Heart right ventricle (tissue), 16 donors: ENCODE measurements at regions not wholly inside any gene's neighbourhood (a gene's known extent, or its start where the extent isn't known, plus 50 kb on each side); places are given as distances from the start of the nearest gene placed in this dataset.

ENCODE experiments used
- ATAC-seq, 8 donors: fragments of 200-7000 bp; cut with Tn5 transposase; one replicate each; pipeline ENCODE4 v1.9.1; 2020; ENCODE audit warnings: mild to moderate bottlenecking in 8 of 8, moderate library complexity in 8 of 8, moderate number of reproducible peaks in 1 of 8
- DNase-seq, 2 donors: peaks; one replicate each; pipeline ENCODE4 v3.0.0-alpha.2; 2020
- H3K27ac ChIP-seq, 10 donors: fragments of 200-600 bp; sonication (generic) in 2 of 10; one replicate each; pipeline versions ENCODE4 v1.5.0 to v1.8.0; 2020 to 2022; ENCODE audit warnings: mild to moderate bottlenecking in 3 of 10
- H3K27me3 ChIP-seq, 7 donors: fragments of 200-600 bp; one replicate each; pipeline ENCODE4 v1.8.0; 2021 to 2022; ENCODE audit warnings: mild to moderate bottlenecking in 2 of 7
- H3K36me3 ChIP-seq, 9 donors: fragments of 200-600 bp; sonication (generic) in 1 of 9; one replicate each; pipeline versions ENCODE4 v1.5.0 to v1.8.0; 2020 to 2022; ENCODE audit warnings: mild to moderate bottlenecking in 2 of 9
- H3K4me1 ChIP-seq, 9 donors: fragments of 200-600 bp; sonication (generic) in 1 of 9; one replicate each; pipeline versions ENCODE4 v1.5.0 to v1.8.0; 2020 to 2022; ENCODE audit warnings: mild to moderate bottlenecking in 4 of 9
- H3K4me3 ChIP-seq, 10 donors: fragments of 200-600 bp; sonication (generic) in 2 of 10; one replicate each; pipeline versions ENCODE4 v1.5.0 to v1.8.0; 2020 to 2022; ENCODE audit warnings: mild to moderate bottlenecking in 7 of 10, moderate library complexity in 2 of 10
- H3K9me3 ChIP-seq, 11 donors: fragments of 200-600 bp in 10 of 11; sonication (generic) in 2 of 11; one replicate each; pipeline versions ENCODE4 v1.5.0 to v1.8.0; 2013 to 2022; ENCODE audit warnings: mild to moderate bottlenecking in 2 of 11, control low read depth in 1 of 11, moderate library complexity in 1 of 11
- CTCF ChIP-seq, 9 donors: fragments of 200-600 bp; sonication (generic) in 2 of 9; IDR thresholded peaks; one replicate each; pipeline versions ENCODE4 v1.5.0 to v1.8.0; 2021 to 2022; ENCODE audit warnings: antibody characterized with exemption in 9 of 9, mild to moderate bottlenecking in 5 of 9, moderate library complexity in 1 of 9
- WGBS, 2 donors: extraction: QIAGEN DNeasy Blood & Tissue Kit; methylation state at CpG; one replicate each; pipeline ENCODE4 v1.1.7; 2013; ENCODE audit warnings: inconsistent platforms in 1 of 2; 5-methylcytosine and 5-hydroxymethylcytosine counted together
- intact Hi-C, 10 donors: fragments of 100-400 bp; cut with DNase I; formaldehyde crosslinking; loops; one replicate each; pipeline versions ENCODE4 v1.11.1 to v1.14.2; 2022
- donor health status: Arrhythmogenic right ventricular cardiomyopathy.
- donor health status: ischemic (EF 13 %, LVEDD 7.1; RV severe dilation, severe dysfunction).
- donor health status: healthy with polysubstance abuse.
- donor health status: DM: no; HTN: yes; CAD: no.
- donor health status: DM: no; HTN: no; CAD: no.
- donor health status: ischemic (EF 25% LVEDD 6.9; RV normal size, moderate dysfunction).
- donor health status: ischemic (EF 25% LVEDD 5.7; RV mildly dilated, moderate dysfunction).
- donor health status: healthy.
- donor health status: DM: yes; HTN: yes; CAD: no.
- donor health status: Ischemic cardiomyopathy.
- donor health status: ischemic (EF 35%, LVEDD 5.7; RV mildly dilated, moderate dysfunction).
- donor health status: nonischemic (EF 11% LVEDD 7.7; RV severe dilation, severe dysfunction).
- donor health status: DM: yes; HTN: yes; CAD: no.
- donor health status: PGD.
- donor health status: ischemic (EF 29% LVEDD 5.4; RV normal size, mild dysfunction).
- donor health status: nonischemic (EF 23%, LVEDD 6.1; RV moderate dilation, normal function).

DNA sequence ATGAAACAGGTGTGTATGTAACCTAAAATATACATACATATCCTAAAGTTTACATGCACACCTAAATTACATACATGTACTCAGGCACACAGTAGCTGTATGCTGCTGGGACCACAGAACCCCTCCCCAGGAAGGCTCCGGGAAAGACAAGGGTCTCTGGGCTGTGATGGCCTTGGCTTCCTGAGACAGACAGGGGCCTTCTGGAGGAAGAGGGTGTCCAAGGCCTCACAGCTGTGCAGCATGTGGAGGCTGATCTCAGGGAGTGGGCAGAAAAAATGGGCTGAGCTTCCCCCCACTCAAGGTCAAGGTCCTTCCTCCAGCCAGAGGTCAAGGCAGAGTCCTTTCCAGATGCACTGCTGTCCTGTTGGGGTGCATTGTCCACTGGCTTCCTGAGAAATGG, 129.1 kb upstream of the THBS2 start:
- intact Hi-C loops: no loop called here
- no peak overlapping the region for H3K4me3 ChIP-seq
- WGBS, 2 donors: 74 to 78% methylated on average over 1 of the region's 1 CpG
- H3K4me1 ChIP-seq: peaks cover 0 to 7% (median 0%) of the 10 kb centered on the region in 9 donors
- TF ChIP-seq CTCF (IDR thresholded peaks at IDR 0.05): no peak
- no peak overlapping the region for H3K27ac ChIP-seq
- ATAC-seq (no peak), DNase-seq (no peak)
- H3K27me3 ChIP-seq: peaks cover 0 to 15% (median 0%) of the 10 kb centered on the region in 7 donors
- H3K9me3 ChIP-seq: peaks cover 0 to 6% (median 0%) of the 10 kb centered on the region in 11 donors
- no peaks in the 10 kb centered on the region for H3K36me3 ChIP-seq

DNA sequence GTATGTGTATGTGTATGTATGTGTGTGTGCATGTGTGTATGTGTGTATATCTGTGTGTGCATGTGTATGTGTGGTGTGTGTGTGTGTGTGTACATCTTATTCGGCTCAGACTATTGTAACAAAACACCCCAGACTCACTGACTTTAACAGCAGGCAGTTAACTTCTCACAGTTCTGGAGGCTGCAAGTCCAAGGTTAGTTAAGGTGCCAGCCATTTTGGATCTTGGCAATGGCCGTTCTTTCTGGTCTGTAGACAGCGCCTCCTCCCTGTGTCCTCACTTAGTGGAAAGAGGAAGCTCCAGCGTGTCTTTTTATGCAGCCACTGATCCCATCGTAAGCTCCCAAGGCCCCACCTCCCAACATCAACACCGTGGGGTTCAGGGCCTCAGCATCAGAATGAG, 128.3 kb upstream of the THBS2 start:
- H3K27me3 ChIP-seq: peaks cover 0 to 15% (median 0%) of the 10 kb centered on the region in 7 donors
- intact Hi-C loops: no loop called here
- H3K4me1 ChIP-seq: peaks cover 0 to 7% (median 0%) of the 10 kb centered on the region in 9 donors
- no peak for DNase-seq
- no peak overlapping the region for H3K27ac ChIP-seq
- H3K4me3 ChIP-seq: no peak overlapping the region
- TF ChIP-seq CTCF (IDR thresholded peaks at IDR 0.05): no peak
- WGBS, 2 donors: 68 to 75% methylated on average over 6 of the region's 6 CpGs
- ATAC-seq: no peak
- peaks cover 0 to 6% (median 0%) of the 10 kb centered on the region in 11 donors for H3K9me3 ChIP-seq
- H3K36me3 ChIP-seq: no peaks in the 10 kb centered on the region

- no peak for DNase-seq
- no peak for TF ChIP-seq CTCF (IDR thresholded peaks at IDR 0.05)
- no peak for ATAC-seq
- no peak overlapping the region for H3K4me3 ChIP-seq
- intact Hi-C loops: no loop called here
- no peaks in the 10 kb centered on the region for H3K36me3 ChIP-seq
- WGBS, 2 donors: 55 to 59% methylated on average over 8 of the region's 8 CpGs
- no peak overlapping the region for H3K27ac ChIP-seq
- H3K27me3 ChIP-seq: peaks cover 0 to 5% (median 0%) of the 10 kb centered on the region in 7 donors
- no peaks in the 10 kb centered on the region for H3K4me1 ChIP-seq
- H3K9me3 ChIP-seq: peaks cover 0 to 16% (median 0%) of the 10 kb centered on the region in 11 donors
These were observed 126.8 kb upstream of the THBS2 start for GRCh38 chr6:169380493-169380892.

- Histone ChIP-seq H3K36me3 (no peaks in the 10 kb centered on the region), H3K9me3 (peaks cover 0 to 24% (median 0%) of the 10 kb centered on the region in 11 donors), H3K27me3 (peaks cover 0 to 6% (median 0%) of the 10 kb centered on the region in 7 donors), H3K27ac (no peak overlapping the region), H3K4me1 (no peaks in the 10 kb centered on the region), H3K4me3 (no peak overlapping the region)
- WGBS, 2 donors: 82 to 84% methylated on average over 18 of the region's 18 CpGs
- no peak for ATAC-seq
- no peak for TF ChIP-seq CTCF (IDR thresholded peaks at IDR 0.05)
- intact Hi-C loops: no loop called here
- no peak for DNase-seq
These were observed 125.9 kb upstream of the THBS2 start for GRCh38 chr6:169379495-169380070.
